Calu3 (cell line): ENCODE measurements at regions not wholly inside any gene's neighbourhood (a gene's known extent, or its start where the extent isn't known, plus 50 kb on each side); places are given as distances from the start of the nearest gene placed in this dataset.
"Not testable (repeated sequence)": the region's sequence is repeated elsewhere in the genome, so short reads cannot be mapped to it uniquely, and the experiment has no call there.

Experiments
- BruUV-seq: library from RNA; stranded (reverse); fragments of 400-500 nt; replicated peaks from 2 replicates; lab custom pipeline; 2021; lab: Mats Ljungman, UMichigan
- CTCF ChIA-PET: fragments of 300-600 bp; sonication (Branson Sonifier 250); formaldehyde crosslinking; loops from one replicate; lab custom pipeline; 2022; ENCODE audit warnings: antibody characterized with exemption; lab: Charles Lee
- DNase-seq: peaks from one replicate; pipeline ENCODE4 v3.0.0; 2022
- H3K27ac Mint-ChIP-seq: one replicate; pipeline ENCODE4 v1.8.0; 2022; ENCODE audit warnings: mixed read lengths; ENCODE audit not compliant: unreplicated experiment
- H3K27me3 Mint-ChIP-seq: one replicate; pipeline ENCODE4 v1.8.0; 2022; ENCODE audit warnings: mixed read lengths; ENCODE audit not compliant: unreplicated experiment
- H3K36me3 Mint-ChIP-seq: one replicate; pipeline ENCODE4 v1.8.0; 2022; ENCODE audit warnings: mild to moderate bottlenecking, moderate library complexity, mixed read lengths; ENCODE audit not compliant: insufficient read depth, unreplicated experiment
- H3K4me1 Mint-ChIP-seq: one replicate; pipeline ENCODE4 v1.8.0; 2022; ENCODE audit warnings: mild to moderate bottlenecking, low read depth, mixed read lengths; ENCODE audit not compliant: unreplicated experiment
- H3K4me3 Mint-ChIP-seq: one replicate; pipeline ENCODE4 v1.8.0; 2022; ENCODE audit warnings: mild to moderate bottlenecking, low read depth, moderate library complexity, mixed read lengths; ENCODE audit not compliant: unreplicated experiment
- H3K9me3 Mint-ChIP-seq: one replicate; pipeline ENCODE4 v1.8.0; 2022; ENCODE audit warnings: low read depth, mixed read lengths; ENCODE audit not compliant: unreplicated experiment
- intact Hi-C: fragments of 100-400 bp; cut with micrococcal nuclease; formaldehyde crosslinking; loops from one replicate; pipeline ENCODE4 v1.10.0; 2022; ENCODE audit not compliant: unreplicated experiment
- TF ChIP-seq, protein P1 (sequence below): fragments of 200-600 bp; IDR thresholded peaks from one replicate; pipeline ENCODE4 v1.8.0; 2022; ENCODE audit warnings: antibody characterized with exemption; ENCODE audit not compliant: unreplicated experiment

GRCh38 chr2:82027921-82028615, 1723.5 kb upstream of the LRRTM1 start:
- TF ChIP-seq, protein P1, sequence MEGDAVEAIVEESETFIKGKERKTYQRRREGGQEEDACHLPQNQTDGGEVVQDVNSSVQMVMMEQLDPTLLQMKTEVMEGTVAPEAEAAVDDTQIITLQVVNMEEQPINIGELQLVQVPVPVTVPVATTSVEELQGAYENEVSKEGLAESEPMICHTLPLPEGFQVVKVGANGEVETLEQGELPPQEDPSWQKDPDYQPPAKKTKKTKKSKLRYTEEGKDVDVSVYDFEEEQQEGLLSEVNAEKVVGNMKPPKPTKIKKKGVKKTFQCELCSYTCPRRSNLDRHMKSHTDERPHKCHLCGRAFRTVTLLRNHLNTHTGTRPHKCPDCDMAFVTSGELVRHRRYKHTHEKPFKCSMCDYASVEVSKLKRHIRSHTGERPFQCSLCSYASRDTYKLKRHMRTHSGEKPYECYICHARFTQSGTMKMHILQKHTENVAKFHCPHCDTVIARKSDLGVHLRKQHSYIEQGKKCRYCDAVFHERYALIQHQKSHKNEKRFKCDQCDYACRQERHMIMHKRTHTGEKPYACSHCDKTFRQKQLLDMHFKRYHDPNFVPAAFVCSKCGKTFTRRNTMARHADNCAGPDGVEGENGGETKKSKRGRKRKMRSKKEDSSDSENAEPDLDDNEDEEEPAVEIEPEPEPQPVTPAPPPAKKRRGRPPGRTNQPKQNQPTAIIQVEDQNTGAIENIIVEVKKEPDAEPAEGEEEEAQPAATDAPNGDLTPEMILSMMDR, result no peak
- Mint-ChIP-seq H3K27ac (no peak overlapping the region), H3K36me3 (no peaks in the 10 kb centered on the region), H3K9me3 (peaks cover 11% of the 10 kb centered on the region), H3K4me3 (no peak overlapping the region), H3K27me3 (no peaks in the 10 kb centered on the region), H3K4me1 (no peaks in the 10 kb centered on the region)
- intact Hi-C loops, result no loop called here
- no peak for DNase-seq
- CTCF ChIA-PET, result interaction anchor here (0.6 kb wide), 1 partner anchor 25 kb away, joined by 6 read pairs; no protein-coding TSS in a partner anchor
- no TSS peak for BruUV-seq

GRCh38 chr2:82023710-82024109, 1719.2 kb upstream of the LRRTM1 start:
- Mint-ChIP-seq H3K4me1 (no peaks in the 10 kb centered on the region), H3K4me3 (no peak overlapping the region), H3K27me3 (no peaks in the 10 kb centered on the region), H3K9me3 (peaks cover 11% of the 10 kb centered on the region), H3K36me3 (no peaks in the 10 kb centered on the region), H3K27ac (no peak overlapping the region)
- no TSS peak for BruUV-seq
- TF ChIP-seq, protein P1, result no peak
- CTCF ChIA-PET, result no interaction called here
- no peak for DNase-seq
- intact Hi-C loops, result no loop called here

GRCh38 chr2:82013641-82014040, 1709.1 kb upstream of the LRRTM1 start:
- no peak for DNase-seq
- TF ChIP-seq, protein P1, result no peak
- H3K27ac Mint-ChIP-seq, result no peak overlapping the region
- no peaks in the 10 kb centered on the region for H3K4me1 Mint-ChIP-seq
- no peak overlapping the region for H3K4me3 Mint-ChIP-seq
- no TSS peak for BruUV-seq
- H3K36me3 Mint-ChIP-seq, result no peaks in the 10 kb centered on the region
- intact Hi-C loops, result no loop called here
- CTCF ChIA-PET, result no interaction called here
- H3K9me3 Mint-ChIP-seq, result peaks cover 1% of the 10 kb centered on the region
- H3K27me3 Mint-ChIP-seq, result no peaks in the 10 kb centered on the region

DNA sequence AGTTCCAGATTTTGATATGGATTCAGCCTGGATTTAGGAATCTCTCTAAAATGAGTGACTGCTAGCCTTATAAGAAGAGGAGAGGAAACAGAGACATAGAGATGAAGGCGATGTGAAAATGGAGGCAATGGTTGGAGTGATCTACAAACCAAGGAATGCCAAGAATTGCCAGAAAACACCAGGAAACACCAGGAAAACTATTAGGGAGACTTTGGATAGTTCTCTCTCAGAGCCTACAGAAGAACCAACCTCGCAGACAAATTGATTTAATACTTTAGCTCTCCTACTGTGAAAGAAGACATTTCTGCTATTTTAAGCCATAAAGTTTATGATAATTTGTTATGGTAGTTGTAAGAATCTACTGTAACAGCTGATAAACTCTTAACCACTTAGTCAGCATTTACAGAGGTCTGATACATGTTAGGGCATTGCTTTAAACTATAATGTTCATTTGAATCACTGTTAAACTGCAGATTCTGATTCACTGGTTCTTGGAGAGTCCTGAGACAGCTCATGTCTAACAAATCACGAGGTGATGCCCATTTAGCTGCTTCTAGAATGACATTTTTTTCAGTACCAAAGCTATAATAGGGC, 1702.6 kb upstream of the LRRTM1 start:
- Mint-ChIP-seq H3K36me3 (no peaks in the 10 kb centered on the region), H3K27me3 (no peaks in the 10 kb centered on the region), H3K9me3 (peaks cover 13% of the 10 kb centered on the region), H3K27ac (no peak overlapping the region), H3K4me3 (no peak overlapping the region), H3K4me1 (no peaks in the 10 kb centered on the region)
- CTCF ChIA-PET, result no interaction called here
- BruUV-seq, result no TSS peak
- intact Hi-C loops, result no loop called here
- DNase-seq, result no peak
- TF ChIP-seq, protein P1, result no peak

DNA sequence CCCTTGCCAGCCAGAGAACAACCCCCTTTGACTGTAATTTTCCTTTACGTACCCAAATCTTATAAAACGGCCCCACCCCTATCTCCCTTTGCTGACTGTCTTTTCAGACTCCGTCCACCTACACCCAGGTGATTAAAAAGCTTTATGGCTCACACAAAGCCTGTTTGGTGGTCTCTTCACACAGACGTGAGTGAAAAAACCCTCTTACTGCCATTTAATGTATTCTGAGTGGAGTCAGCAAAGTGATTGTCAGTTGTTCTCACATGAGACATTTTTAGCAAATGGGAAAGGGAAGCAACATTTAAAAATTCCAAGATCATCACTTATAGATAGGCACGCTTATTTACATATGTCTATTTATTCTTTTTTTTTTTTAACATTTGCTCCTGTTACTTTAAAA, 1701.3 kb upstream of the LRRTM1 start:
- H3K27ac Mint-ChIP-seq, H3K27me3 Mint-ChIP-seq, BruUV-seq, H3K36me3 Mint-ChIP-seq, H3K4me3 Mint-ChIP-seq, DNase-seq, CTCF ChIA-PET, H3K4me1 Mint-ChIP-seq, intact Hi-C loops: not testable (repeated sequence)
- peaks cover 13% of the 10 kb centered on the region for H3K9me3 Mint-ChIP-seq
